SK-N-SH (cell line): ENCODE measurements at regions not wholly inside any gene's neighbourhood (a gene's known extent, or its start where the extent isn't known, plus 50 kb on each side); places are given as distances from the start of the nearest gene placed in this dataset.

Experiments
- CTCF ChIA-PET: fragments of 300-600, 350-600 bp; formaldehyde crosslinking; extraction: SDS; loops from one replicate; lab custom pipeline; 2021; lab: Yijun Ruan, JAX
- POLR2A ChIA-PET: fragments of 350-600 bp; sonication (Branson Sonifier 250); formaldehyde crosslinking; extraction: SDS; loops from one replicate; lab custom pipeline; 2020; ENCODE audit warnings: antibody characterized with exemption, inconsistent platforms; lab: Yijun Ruan, JAX
- DNase-seq: peaks from one replicate; pipeline ENCODE4 v3.0.0; 2012
- H2AFZ ChIP-seq: fragments of 200-600 bp; sonication (generic); 2 replicates; pipeline ENCODE4 v1.8.1; 2016; ENCODE audit warnings: antibody characterized with exemption, mild to moderate bottlenecking, low read depth
- H3F3A ChIP-seq: fragments of 200-600 bp; sonication (generic); replicated peaks from 2 replicates; pipeline ENCODE3; 2016; ENCODE audit warnings: antibody characterized with exemption, mild to moderate bottlenecking; ENCODE audit not compliant: insufficient read depth
- H3K27ac ChIP-seq, 2 experiments: fragments of 200-500 bp in 1 of 2; fragments of 200-600 bp in 1 of 2; sonication (Bioruptor generic) in 1 of 2; sonication (generic), shearing (Covaris generic) in 1 of 2; 2 replicates each; pipeline versions ENCODE4 v1.5.1 to v1.6.1; 2014 to 2016; ENCODE audit warnings: low read depth in 2 of 2, inconsistent platforms in 1 of 2, low read length in 1 of 2, mild to moderate bottlenecking in 1 of 2, mixed read lengths in 1 of 2
- H3K27me3 ChIP-seq: fragments of 200-600 bp; sonication (generic), shearing (Covaris generic); 2 replicates; pipeline ENCODE4 v1.6.1; 2016; ENCODE audit warnings: mixed run types; ENCODE audit not compliant: insufficient read depth
- H3K36me3 ChIP-seq, 2 experiments: fragments of 200-500 bp in 1 of 2; fragments of 200-600 bp in 1 of 2; sonication (Bioruptor generic) in 1 of 2; sonication (generic) in 1 of 2; replicated peaks in 1 of 2; 2 replicates each; pipeline versions ENCODE3 to v1.5.1; 2014 to 2016; ENCODE audit warnings: low read length in 1 of 2, mild to moderate bottlenecking in 1 of 2; ENCODE audit not compliant: insufficient read depth in 2 of 2, control insufficient read depth in 1 of 2
- H3K4me1 ChIP-seq, 2 experiments: fragments of 200-500 bp in 1 of 2; fragments of 200-600 bp in 1 of 2; sonication (Bioruptor generic) in 1 of 2; sonication (generic), shearing (Covaris generic) in 1 of 2; 2 replicates each; pipeline versions ENCODE4 v1.5.1 to v1.6.1; 2014 to 2016; ENCODE audit warnings: low read depth in 1 of 2, low read length in 1 of 2, mixed run types in 1 of 2; ENCODE audit not compliant: insufficient read depth in 2 of 2, control insufficient read depth in 1 of 2
- H3K4me2 ChIP-seq: fragments of 200-600 bp; sonication (generic), shearing (Covaris generic); 2 replicates; pipeline ENCODE4 v1.6.1; 2017; ENCODE audit warnings: mixed run types
- H3K4me3 ChIP-seq, 2 experiments: fragments of 200-500 bp in 1 of 2; fragments of 200-600 bp in 1 of 2; sonication (Bioruptor generic) in 1 of 2; sonication (generic), shearing (Covaris generic) in 1 of 2; 2 replicates each; pipeline versions ENCODE4 v1.5.1 to v1.8.1; 2014 to 2016; ENCODE audit warnings: low read depth in 2 of 2, inconsistent platforms in 1 of 2, low read length in 1 of 2, mild to moderate bottlenecking in 1 of 2, mixed read lengths in 1 of 2, moderate library complexity in 1 of 2
- H3K79me2 ChIP-seq: fragments of 200-600 bp; sonication (generic); 2 replicates; pipeline ENCODE4 v1.8.1; 2017; ENCODE audit warnings: mild to moderate bottlenecking; ENCODE audit not compliant: insufficient read depth
- H3K9ac ChIP-seq: fragments of 200-600 bp; sonication (generic); 2 replicates; pipeline ENCODE4 v1.6.1; 2017; ENCODE audit warnings: mixed run types
- H3K9me2 ChIP-seq: fragments of 200-600 bp; sonication (generic); 2 replicates; pipeline ENCODE4 v1.6.1; 2017; ENCODE audit warnings: mixed run types
- H3K9me3 ChIP-seq: fragments of 200-600 bp; sonication (generic); 2 replicates; pipeline ENCODE4 v1.6.1; 2017; ENCODE audit warnings: mixed run types, mild to moderate bottlenecking, moderate library complexity
- H4K20me1 ChIP-seq: fragments of 200-600 bp; sonication (generic); 2 replicates; pipeline ENCODE4 v1.6.1; 2017; ENCODE audit warnings: mild to moderate bottlenecking, mixed run types; ENCODE audit not compliant: insufficient read depth
- CTCF ChIP-seq: fragments of 200-600 bp; sonication (generic); IDR thresholded peaks from 2 replicates; pipeline ENCODE4 v1.6.1; 2017; ENCODE audit warnings: antibody characterized with exemption, mild to moderate bottlenecking, moderate library complexity
- ELF1 ChIP-seq: IDR thresholded peaks from 2 replicates; pipeline ENCODE4 v1.4.0; 2012
- FOXM1 ChIP-seq: IDR thresholded peaks from 2 replicates; pipeline ENCODE4 v1.4.0; 2012; ENCODE audit warnings: low read depth, mild to moderate bottlenecking
- IRF3 ChIP-seq: fragments of 150-350 bp; IDR thresholded peaks from 2 replicates; pipeline ENCODE4 v1.6.1; 2016; ENCODE audit warnings: mild to moderate bottlenecking, low read depth, low read length
- MEF2A ChIP-seq: IDR thresholded peaks from 2 replicates; pipeline ENCODE4 v1.4.0; 2012; ENCODE audit warnings: low read depth, borderline replicate concordance
- MXI1 ChIP-seq: IDR thresholded peaks from 2 replicates; pipeline ENCODE4 v1.6.1; 2012; ENCODE audit warnings: mild to moderate bottlenecking, low read depth, low read length, improper control_type of control experiment
- POLR2AphosphoS5 ChIP-seq: IDR thresholded peaks from 2 replicates; pipeline ENCODE4 v1.6.1; 2012; ENCODE audit warnings: low read depth, low read length
- RAD21 ChIP-seq: IDR thresholded peaks from 2 replicates; pipeline ENCODE4 v1.6.1; 2012; ENCODE audit warnings: mild to moderate bottlenecking, low read length
- TCF12 ChIP-seq: IDR thresholded peaks from 2 replicates; pipeline ENCODE4 v1.4.0; 2012
- YY1 ChIP-seq: IDR thresholded peaks from 2 replicates; pipeline ENCODE4 v1.4.0; 2012; ENCODE audit warnings: low read depth, mild to moderate bottlenecking
- WGBS: methylation state at CpG from one replicate; pipeline ENCODE4 v1.1.6; 2017; ENCODE audit warnings: low lambda C conversion rate; 5-methylcytosine and 5-hydroxymethylcytosine counted together
- TF ChIP-seq, protein P1 (sequence below): IDR thresholded peaks from 2 replicates; pipeline ENCODE4 v1.4.0; 2012; ENCODE audit warnings: low read depth, borderline replicate concordance
- TF ChIP-seq, protein P2 (sequence below): IDR thresholded peaks from 2 replicates; pipeline ENCODE4 v1.4.0; 2012; ENCODE audit warnings: low read depth, borderline replicate concordance

DNA sequence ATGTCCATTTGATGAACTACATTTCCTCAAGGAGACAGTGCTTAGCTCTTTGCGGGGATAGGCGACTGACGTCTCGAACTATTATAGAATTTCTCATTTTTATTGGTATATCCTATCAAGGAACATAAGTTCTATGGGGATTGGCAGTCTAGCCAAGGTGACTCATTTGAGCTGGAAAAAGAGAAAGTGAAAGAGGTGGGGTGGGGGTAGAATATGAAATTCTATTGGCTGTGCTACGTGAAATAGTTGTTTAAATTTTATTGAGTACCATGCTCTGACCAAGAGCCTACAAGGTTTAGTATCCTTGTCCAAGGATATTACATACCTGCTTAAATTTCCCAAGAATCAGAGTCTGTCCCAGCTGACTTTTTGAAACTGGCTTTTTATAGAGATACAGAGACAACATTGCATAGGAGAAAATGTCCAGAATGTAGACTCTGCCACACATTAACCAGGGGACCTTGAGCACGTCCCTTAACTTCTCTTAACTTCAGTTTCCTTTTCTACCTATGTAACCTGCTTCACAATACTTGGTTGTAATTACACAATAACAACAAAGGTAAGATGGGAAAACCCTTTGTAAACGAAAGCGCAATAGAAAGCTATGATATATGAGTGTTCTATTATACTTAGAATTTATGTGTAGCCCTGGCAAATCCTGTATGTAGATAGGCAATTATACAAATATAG lies 226.4 kb upstream of the WWC1 start:
- no peak for DNase-seq
- Histone ChIP-seq H3K27me3 (no peaks in the 10 kb centered on the region), H3K9me2 (no peaks in the 10 kb centered on the region), H3F3A (no peaks in the 10 kb centered on the region), H3K79me2 (no peaks in the 10 kb centered on the region), H4K20me1 (no peaks in the 10 kb centered on the region), H2AFZ (no peak overlapping the region), H3K36me3 (no peaks in the 10 kb centered on the region), H3K4me3 (no peak overlapping the region), H3K4me1 (peaks cover 0 to 4% of the 10 kb centered on the region in 2 experiments; a peak in 3 of 4 replicates), H3K9me3 (no peaks in the 10 kb centered on the region), H3K9ac (no peak overlapping the region), H3K4me2 (no peak overlapping the region), H3K27ac (no peak overlapping the region)
- ChIA-PET POLR2A (no interaction called here), CTCF (interaction anchor here (0.8 to 2.5 kb wide), 4 partner anchors 12 to 155 kb away, joined by 3 to 10 read pairs (median 4); no protein-coding TSS in a partner anchor)
- TF ChIP-seq CTCF = no peak
- TF ChIP-seq, protein P1, sequence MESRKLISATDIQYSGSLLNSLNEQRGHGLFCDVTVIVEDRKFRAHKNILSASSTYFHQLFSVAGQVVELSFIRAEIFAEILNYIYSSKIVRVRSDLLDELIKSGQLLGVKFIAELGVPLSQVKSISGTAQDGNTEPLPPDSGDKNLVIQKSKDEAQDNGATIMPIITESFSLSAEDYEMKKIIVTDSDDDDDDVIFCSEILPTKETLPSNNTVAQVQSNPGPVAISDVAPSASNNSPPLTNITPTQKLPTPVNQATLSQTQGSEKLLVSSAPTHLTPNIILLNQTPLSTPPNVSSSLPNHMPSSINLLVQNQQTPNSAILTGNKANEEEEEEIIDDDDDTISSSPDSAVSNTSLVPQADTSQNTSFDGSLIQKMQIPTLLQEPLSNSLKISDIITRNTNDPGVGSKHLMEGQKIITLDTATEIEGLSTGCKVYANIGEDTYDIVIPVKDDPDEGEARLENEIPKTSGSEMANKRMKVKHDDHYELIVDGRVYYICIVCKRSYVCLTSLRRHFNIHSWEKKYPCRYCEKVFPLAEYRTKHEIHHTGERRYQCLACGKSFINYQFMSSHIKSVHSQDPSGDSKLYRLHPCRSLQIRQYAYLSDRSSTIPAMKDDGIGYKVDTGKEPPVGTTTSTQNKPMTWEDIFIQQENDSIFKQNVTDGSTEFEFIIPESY = no peak
- TF ChIP-seq, protein P2, sequence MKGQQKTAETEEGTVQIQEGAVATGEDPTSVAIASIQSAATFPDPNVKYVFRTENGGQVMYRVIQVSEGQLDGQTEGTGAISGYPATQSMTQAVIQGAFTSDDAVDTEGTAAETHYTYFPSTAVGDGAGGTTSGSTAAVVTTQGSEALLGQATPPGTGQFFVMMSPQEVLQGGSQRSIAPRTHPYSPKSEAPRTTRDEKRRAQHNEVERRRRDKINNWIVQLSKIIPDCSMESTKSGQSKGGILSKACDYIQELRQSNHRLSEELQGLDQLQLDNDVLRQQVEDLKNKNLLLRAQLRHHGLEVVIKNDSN = no peak
- no peak for TF ChIP-seq IRF3
- no peak for TF ChIP-seq MXI1
- no peak for TF ChIP-seq ELF1
- no peak for TF ChIP-seq FOXM1
- no peak for TF ChIP-seq RAD21
- TF ChIP-seq POLR2AphosphoS5 = no peak
- no peak for TF ChIP-seq TCF12
- no peak for TF ChIP-seq YY1
- TF ChIP-seq MEF2A = no peak
- WGBS = 68% methylated on average over 8 of the region's 8 CpGs
